SU-DHL-6 (cell line): ENCODE measurements at regions not wholly inside any gene's neighbourhood (a gene's known extent, or its start where the extent isn't known, plus 50 kb on each side); places are given as distances from the start of the nearest gene placed in this dataset.

Experiments
- H2AFZ ChIP-seq: fragments of 200-600 bp; sonication (generic); 2 replicates; pipeline ENCODE4 v1.6.1; 2014; ENCODE audit warnings: low read depth, mild to moderate bottlenecking, moderate library complexity, mixed read lengths, antibody characterized with exemption, low read length; ENCODE audit not compliant: severe bottlenecking
- H3F3A ChIP-seq: fragments of 200-600 bp; shearing (Covaris generic); 2 replicates; pipeline ENCODE4 v1.6.0; 2016; ENCODE audit warnings: antibody characterized with exemption, mild to moderate bottlenecking; ENCODE audit not compliant: insufficient read depth
- H3K27ac ChIP-seq: fragments of 200-600 bp; sonication (generic); 2 replicates; pipeline ENCODE4 v1.5.1; 2016; ENCODE audit warnings: low read depth, mild to moderate bottlenecking, low read length, moderate library complexity, mixed read lengths
- H3K27me3 ChIP-seq: fragments of 200-600 bp; sonication (generic), shearing (Covaris generic); 2 replicates; pipeline ENCODE4 v1.6.0; 2014; ENCODE audit warnings: mild to moderate bottlenecking, low read length
- H3K36me3 ChIP-seq: fragments of 200-600 bp; sonication (generic); 2 replicates; pipeline ENCODE4 v1.6.1; 2014; ENCODE audit warnings: mild to moderate bottlenecking, low read length, mixed read lengths
- H3K4me2 ChIP-seq: fragments of 300-600, 200-600 bp; shearing (Covaris generic), sonication (generic); 2 replicates; pipeline ENCODE4 v1.6.0; 2014; ENCODE audit warnings: low read length, low read depth, mild to moderate bottlenecking; ENCODE audit not compliant: poor library complexity, severe bottlenecking
- H3K4me3 ChIP-seq: fragments of 200-600 bp; sonication (generic); 2 replicates; pipeline ENCODE4 v1.5.1; 2014; ENCODE audit warnings: antibody characterized with exemption, low read length, mild to moderate bottlenecking, mixed read lengths; ENCODE audit not compliant: insufficient read depth, poor library complexity, severe bottlenecking
- H3K79me2 ChIP-seq: fragments of 200-600 bp; sonication (generic); 2 replicates; pipeline ENCODE4 v1.6.1; 2014; ENCODE audit warnings: mild to moderate bottlenecking, low read length, moderate library complexity; ENCODE audit not compliant: insufficient read depth
- H3K9ac ChIP-seq: fragments of 200-600 bp; sonication (generic); 2 replicates; pipeline ENCODE4 v1.7.0; 2014; ENCODE audit warnings: mild to moderate bottlenecking, low read length
- H3K9me2 ChIP-seq: fragments of 200-600 bp; sonication (generic); replicated peaks from 2 replicates; pipeline ENCODE4 v1.6.1; 2014; ENCODE audit warnings: low read length; ENCODE audit not compliant: insufficient read depth
- H3K9me3 ChIP-seq: fragments of 200-600 bp; sonication (generic); 2 replicates; pipeline ENCODE4 v1.6.1; 2014; ENCODE audit warnings: low read length, mixed read lengths; ENCODE audit not compliant: insufficient read depth
- H4K20me1 ChIP-seq: fragments of 200-600 bp; sonication (generic); 2 replicates; pipeline ENCODE4 v1.6.1; 2014; ENCODE audit warnings: low read depth, mild to moderate bottlenecking, antibody characterized with exemption, low read length, moderate library complexity, mixed read lengths
- EZH2phosphoT487 ChIP-seq: fragments of 200-600 bp; sonication (generic), shearing (Covaris generic); conservative IDR thresholded peaks from 2 replicates; pipeline ENCODE4 v1.6.1; 2018; ENCODE audit warnings: mild to moderate bottlenecking, antibody characterized with exemption, low read length, moderate library complexity, mixed read lengths
- TF ChIP-seq, protein P1 (sequence below): fragments of 200-600 bp; sonication (generic); IDR thresholded peaks from one replicate; pipeline ENCODE4 v1.5.1; 2017; ENCODE audit warnings: antibody characterized with exemption, mild to moderate bottlenecking, low read length, moderate library complexity; ENCODE audit not compliant: insufficient read depth, poor library complexity, severe bottlenecking

DNA sequence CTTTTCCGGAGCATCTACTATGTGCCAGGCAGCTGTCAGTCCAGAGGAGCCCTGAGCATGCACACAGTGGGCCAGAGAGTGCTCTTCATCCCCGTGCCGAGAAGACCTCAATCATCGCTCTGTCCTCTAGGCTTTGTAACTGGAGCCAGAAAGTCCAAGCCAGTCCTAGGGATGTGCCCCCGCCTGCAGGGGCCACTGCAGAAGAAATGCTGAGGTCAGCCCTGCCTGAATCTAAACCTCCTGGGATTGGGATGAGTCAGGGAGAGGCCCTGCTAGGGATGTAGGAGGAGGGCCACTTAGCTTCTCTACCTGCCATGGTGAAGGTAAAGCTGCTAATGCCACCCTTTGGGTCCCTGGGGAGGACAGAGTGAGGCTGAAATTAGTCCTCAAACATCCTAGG, 146.8 kb downstream of the CDC5L start:
- no peak for TF ChIP-seq EZH2phosphoT487
- TF ChIP-seq, protein P1, sequence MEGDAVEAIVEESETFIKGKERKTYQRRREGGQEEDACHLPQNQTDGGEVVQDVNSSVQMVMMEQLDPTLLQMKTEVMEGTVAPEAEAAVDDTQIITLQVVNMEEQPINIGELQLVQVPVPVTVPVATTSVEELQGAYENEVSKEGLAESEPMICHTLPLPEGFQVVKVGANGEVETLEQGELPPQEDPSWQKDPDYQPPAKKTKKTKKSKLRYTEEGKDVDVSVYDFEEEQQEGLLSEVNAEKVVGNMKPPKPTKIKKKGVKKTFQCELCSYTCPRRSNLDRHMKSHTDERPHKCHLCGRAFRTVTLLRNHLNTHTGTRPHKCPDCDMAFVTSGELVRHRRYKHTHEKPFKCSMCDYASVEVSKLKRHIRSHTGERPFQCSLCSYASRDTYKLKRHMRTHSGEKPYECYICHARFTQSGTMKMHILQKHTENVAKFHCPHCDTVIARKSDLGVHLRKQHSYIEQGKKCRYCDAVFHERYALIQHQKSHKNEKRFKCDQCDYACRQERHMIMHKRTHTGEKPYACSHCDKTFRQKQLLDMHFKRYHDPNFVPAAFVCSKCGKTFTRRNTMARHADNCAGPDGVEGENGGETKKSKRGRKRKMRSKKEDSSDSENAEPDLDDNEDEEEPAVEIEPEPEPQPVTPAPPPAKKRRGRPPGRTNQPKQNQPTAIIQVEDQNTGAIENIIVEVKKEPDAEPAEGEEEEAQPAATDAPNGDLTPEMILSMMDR, result no peak
- H3K9me2 ChIP-seq, result no peaks in the 10 kb centered on the region
- no peaks in the 10 kb centered on the region for H4K20me1 ChIP-seq
- H3K9me3 ChIP-seq, result no peaks in the 10 kb centered on the region
- no peak overlapping the region for H3K4me3 ChIP-seq
- H3K27me3 ChIP-seq, result no peaks in the 10 kb centered on the region
- H3F3A ChIP-seq, result no peaks in the 10 kb centered on the region
- H3K79me2 ChIP-seq, result no peaks in the 10 kb centered on the region
- H2AFZ ChIP-seq, result no peak overlapping the region
- H3K9ac ChIP-seq, result no peak overlapping the region
- H3K36me3 ChIP-seq, result no peaks in the 10 kb centered on the region
- H3K4me2 ChIP-seq, result no peak overlapping the region
- H3K27ac ChIP-seq, result no peak overlapping the region

DNA sequence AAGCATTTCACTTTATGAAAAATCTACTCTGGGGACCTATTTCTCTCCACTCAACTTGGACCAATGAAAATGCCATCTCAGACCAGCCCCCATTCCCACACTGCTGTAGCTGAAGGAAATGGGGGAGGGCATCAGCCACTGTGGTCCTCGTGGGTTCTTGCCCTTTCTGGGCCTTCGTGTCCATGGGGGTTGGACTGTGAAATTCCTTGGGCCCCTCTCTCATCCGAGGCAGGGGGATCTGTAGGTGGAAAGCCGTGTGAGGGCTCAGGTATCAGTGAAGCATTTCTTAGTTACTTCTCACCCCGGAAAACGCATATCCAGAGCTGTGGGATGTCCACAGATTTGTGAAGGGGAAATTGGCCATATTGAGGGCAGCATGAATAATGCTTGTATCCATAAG, 147.9 kb downstream of the CDC5L start:
- Histone ChIP-seq H3K4me2 (no peak overlapping the region), H3K27me3 (no peaks in the 10 kb centered on the region), H4K20me1 (no peaks in the 10 kb centered on the region), H3F3A (no peaks in the 10 kb centered on the region), H3K9ac (no peak overlapping the region), H3K79me2 (no peaks in the 10 kb centered on the region), H3K9me3 (no peaks in the 10 kb centered on the region), H3K36me3 (no peaks in the 10 kb centered on the region), H3K9me2 (no peaks in the 10 kb centered on the region), H2AFZ (no peak overlapping the region), H3K4me3 (no peak overlapping the region), H3K27ac (no peak overlapping the region)
- TF ChIP-seq, protein P1, result no peak
- TF ChIP-seq EZH2phosphoT487, result no peak

DNA sequence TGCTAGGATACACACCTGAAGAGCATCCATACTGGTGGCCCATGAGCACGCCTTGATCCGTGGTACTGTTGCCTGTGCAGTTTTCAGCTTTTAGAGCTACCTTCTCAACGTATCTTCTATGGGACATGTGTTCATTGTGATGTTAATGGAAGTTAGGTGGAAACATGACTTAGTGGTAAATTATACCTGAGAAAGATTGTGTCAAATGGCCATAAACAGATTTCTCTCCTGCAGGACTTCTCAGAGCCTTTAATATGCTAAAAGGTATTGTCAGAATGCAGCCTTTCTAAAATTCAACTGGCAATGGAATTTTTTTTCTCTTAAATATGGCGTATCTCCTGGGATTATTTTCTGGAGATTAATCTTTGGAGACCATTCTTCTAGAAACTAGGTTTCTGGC, 148.5 kb downstream of the CDC5L start:
- TF ChIP-seq, protein P1, result no peak
- no peak for TF ChIP-seq EZH2phosphoT487
- H3K79me2 ChIP-seq, result no peaks in the 10 kb centered on the region
- no peak overlapping the region for H3K9ac ChIP-seq
- no peaks in the 10 kb centered on the region for H3K9me3 ChIP-seq
- H3K27me3 ChIP-seq, result no peaks in the 10 kb centered on the region
- no peaks in the 10 kb centered on the region for H3K9me2 ChIP-seq
- no peaks in the 10 kb centered on the region for H3F3A ChIP-seq
- no peak overlapping the region for H3K27ac ChIP-seq
- H2AFZ ChIP-seq, result no peak overlapping the region
- H4K20me1 ChIP-seq, result no peaks in the 10 kb centered on the region
- H3K4me3 ChIP-seq, result no peak overlapping the region
- H3K36me3 ChIP-seq, result no peaks in the 10 kb centered on the region
- no peak overlapping the region for H3K4me2 ChIP-seq
